Amniotic epithelial cell (primary cell): ENCODE measurements at regions not wholly inside any gene's neighbourhood (a gene's known extent, or its start where the extent isn't known, plus 50 kb on each side); places are given as distances from the start of the nearest gene placed in this dataset.

Experiments used
- DNase-seq: peaks from one replicate; pipeline ENCODE4 v3.0.0-alpha.2; 2010; ENCODE audit warnings: low read depth

GRCh38 chr6:15876406-15876805 is 213.6 kb upstream of the DTNBP1 start:
- peak; percentile 36 for DNase-seq

GRCh38 chr6:15875797-15876196 is 213.0 kb upstream of the DTNBP1 start:
- DNase-seq, result no peak

- DNase-seq, result peak; percentile 71
Measured at GRCh38 chr6:15874821-15875220, 212.0 kb upstream of the DTNBP1 start.

DNA sequence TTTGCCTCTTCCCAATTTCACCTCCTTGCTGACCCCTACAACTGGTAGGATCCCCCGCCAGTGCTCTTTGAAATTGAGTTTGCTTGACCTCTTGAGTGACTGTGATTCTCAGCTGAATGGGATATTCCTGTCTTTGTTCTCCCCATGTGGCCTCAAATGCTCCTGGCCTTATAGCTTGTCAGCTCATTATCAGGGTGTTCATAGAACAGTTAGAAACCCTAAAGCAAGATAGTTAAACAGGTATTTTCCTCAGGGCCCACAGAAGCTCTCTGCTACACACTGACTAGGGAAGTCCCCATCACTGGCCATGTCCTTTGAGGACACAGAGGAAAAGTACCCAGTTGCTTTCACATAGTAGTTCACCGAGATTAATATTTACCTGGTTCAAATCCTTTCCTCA is 211.5 kb upstream of the DTNBP1 start:
- no peak for DNase-seq

DNA sequence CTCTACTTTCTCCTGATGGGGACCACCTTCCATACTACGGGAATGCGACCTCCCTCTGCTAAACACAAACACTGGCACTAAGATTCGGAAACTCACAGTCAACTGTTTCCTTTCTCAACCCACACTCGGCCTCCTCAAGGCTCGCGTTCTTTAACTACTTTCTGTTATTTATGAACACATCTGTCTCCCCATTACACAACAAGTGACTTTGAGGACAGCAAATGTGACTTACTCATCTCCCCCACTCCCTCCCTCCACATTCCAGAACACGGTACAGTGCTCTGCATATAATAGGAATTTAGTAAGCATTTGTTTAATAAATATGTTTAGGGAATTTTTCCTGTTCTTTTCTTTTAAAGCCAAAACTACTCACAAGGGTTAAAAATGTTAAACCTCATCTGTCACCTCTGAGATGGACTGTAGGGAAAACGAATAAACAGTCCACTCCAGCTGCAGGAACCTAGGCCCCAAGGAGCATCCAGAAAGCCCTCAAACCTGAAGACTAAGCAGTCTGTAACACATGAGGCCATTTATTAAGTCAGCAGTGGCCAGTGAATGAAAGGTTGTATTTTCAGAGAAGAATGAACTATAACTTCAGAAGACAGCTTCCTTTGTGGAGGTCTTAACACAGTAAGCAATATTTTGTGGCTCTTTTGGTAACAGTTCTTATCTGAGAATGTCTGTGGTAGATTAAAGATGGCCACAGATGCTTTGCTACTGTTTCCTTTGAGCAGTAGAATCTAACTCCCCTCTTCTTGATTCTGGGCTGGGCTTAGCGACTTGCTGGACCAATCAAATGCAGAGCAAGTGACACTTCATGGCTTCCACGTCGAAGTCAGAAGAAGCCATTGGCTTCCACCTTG is 209.6 kb upstream of the DTNBP1 start:
- DNase-seq, result peak; percentile 91

DNA sequence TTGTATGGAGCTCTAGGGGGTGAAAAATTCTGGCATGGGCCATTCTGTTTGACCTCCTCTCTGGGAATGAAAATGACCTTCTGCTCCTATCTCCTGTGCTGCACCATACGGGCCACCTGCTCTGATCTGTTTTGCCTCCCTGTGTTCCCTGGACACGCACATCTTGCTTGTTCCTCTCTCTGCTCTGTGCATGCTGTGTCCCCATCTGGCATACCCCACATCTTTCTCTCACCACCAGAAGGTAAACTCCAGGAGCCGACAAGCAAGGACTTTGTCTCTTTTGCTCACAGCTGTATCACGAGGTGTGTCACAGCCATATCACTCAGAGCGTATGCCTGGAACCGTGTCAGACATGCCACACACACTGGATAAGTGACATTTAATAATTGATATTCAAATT is 208.4 kb upstream of the DTNBP1 start:
- no peak for DNase-seq

DNA sequence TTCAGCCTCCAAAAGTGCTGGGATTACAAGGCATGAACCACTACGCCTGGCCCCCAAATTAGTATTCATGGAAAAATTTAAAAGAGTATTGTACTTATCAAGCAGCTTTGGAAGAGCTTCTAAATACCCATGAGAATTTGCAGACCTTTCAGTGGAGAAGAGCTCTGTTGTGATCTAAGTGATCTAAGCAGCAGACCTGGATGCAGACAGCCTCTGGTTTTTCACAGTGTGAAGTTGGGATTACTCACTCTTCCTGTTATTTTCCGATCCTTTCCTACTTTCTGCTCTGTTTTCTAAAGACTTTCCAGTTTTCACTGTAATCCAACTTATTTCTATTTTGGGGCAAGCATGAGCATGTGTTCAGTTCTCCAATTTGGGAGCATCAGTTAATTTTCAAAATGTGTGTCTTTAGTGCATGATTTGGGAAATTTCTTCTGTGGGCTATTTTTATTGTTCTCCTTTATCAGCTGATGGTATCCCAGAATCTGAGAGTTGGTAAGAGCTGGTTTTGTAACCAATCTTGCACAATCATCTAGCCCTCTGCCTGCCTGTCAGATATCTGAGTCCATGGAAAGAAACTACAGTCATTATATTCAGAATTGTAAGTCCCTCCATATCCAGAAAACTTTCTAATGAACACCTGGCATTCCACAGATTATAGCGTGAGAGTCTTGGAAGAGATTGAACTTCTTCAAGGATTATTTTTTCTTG is 207.7 kb upstream of the DTNBP1 start:
- peak; percentile 84 for DNase-seq

DNA sequence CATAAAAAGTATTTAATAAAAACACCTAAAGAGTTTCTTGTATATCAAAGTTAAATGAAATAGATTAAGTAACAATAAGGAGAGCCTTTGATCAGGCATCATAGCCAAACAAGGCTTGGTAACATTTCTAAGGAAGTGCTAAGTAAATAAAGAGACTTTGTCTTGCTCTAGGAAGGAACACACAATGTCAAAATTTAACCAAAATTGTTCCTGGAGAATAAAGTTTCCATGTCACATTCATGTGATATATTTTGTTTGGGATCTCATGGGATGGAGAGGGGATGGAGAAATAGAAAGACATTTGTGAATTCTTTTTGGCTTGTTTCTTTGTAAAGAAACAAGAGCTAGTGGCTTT is 201.9 kb upstream of the DTNBP1 start:
- no peak for DNase-seq

DNA sequence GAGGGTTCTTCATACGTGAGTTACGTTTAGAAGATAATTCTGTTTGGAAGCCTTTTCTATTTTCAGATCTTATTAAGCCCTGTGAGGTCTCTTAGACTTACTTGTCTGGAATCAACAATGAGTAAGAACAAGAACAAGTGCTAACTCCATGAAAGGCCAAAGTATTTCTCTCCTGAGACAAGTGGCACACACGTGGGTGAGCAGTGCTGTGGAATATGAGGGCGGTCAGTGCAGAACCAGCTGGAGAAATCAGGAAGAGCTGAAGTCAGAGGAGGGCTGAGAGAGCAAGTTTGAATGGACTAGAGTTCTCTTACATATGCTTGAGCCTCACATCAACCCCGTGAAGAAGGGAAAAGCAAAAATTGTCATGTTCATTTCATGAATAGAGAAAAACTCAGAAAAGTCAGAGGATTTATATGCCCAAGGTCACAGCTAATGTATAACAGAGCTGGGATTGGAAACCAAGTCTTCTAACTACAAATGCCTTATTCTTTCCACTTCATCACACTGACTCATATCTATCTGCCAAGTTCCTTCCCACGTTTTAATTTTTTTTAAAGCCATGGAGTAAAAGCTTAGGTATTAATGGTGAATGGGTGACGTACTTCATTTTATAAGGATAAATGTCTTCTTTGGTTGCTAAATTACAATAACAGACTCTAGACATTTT is 201.3 kb upstream of the DTNBP1 start:
- peak; percentile 9 for DNase-seq

- DNase-seq, result no peak
Measured at GRCh38 chr6:15862810-15863209, 200.0 kb upstream of the DTNBP1 start.

GRCh38 chr6:15861486-15861885 is 198.7 kb upstream of the DTNBP1 start:
- no peak for DNase-seq

GRCh38 chr6:15854826-15855710 is 192.2 kb upstream of the DTNBP1 start:
- DNase-seq, result no peak

- no peak for DNase-seq
Measured at GRCh38 chr6:15854378-15854777, 191.6 kb upstream of the DTNBP1 start.

DNA sequence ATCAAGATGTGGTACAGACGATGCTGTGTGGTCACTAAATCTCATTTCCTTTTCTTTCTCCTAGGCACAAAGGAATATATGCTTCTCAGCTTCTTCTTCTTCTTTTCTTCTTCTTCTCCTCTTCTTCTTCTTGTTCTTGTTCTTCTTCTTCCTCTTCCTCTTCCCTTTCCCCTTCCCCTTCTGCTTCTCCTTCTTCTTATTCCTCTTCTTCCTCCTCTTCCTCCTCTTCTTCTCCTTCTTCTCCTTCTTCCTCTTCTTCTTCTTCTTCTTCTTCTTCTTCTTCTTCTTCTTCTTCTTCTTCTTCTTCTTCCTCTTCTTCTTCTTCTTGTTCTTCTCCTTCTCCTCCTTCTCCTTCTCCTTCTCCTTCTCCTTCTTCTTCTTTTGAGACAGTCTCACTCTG is 190.4 kb upstream of the DTNBP1 start:
- DNase-seq, result no peak

DNA sequence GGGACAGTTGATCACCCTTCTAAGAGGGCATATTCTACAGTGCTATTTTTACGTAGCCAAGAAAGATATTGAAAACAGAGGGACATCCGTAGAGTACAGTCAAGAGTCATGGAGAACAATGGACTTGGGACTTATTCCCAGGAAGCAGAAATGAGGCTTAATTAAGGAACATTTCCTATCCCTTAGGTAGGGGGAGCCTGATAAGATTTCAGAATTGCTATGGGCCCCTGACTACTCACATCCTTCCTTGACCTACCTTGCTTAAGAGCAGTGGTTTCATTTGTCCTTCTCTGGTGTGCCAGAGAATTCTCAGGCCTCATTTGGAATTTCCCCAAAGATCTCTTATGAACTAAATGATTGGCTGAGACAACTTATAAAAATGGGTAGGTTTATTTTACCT is 189.5 kb upstream of the DTNBP1 start:
- DNase-seq, result no peak

- no peak for DNase-seq
Measured at GRCh38 chr6:15849395-15849794, 186.6 kb upstream of the DTNBP1 start.

DNA sequence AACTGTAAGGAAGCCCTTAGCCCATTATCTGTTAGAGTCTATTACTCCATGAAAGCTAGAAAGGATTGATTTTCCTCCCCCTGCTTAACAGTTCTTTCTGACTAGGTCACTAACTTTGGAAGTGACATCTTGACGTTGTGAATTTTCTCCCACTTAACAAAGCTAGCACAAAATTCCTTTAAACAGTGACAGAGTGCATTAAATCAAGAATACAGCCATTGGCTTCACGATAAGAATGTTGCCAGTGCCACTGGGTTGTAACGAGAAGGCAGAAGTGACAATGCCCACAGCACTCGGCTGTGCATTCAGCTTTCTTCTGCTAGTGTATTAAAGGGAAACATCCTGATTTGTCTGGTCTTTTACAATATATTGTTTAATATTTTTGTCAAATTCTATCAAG is 182.7 kb upstream of the DTNBP1 start:
- DNase-seq, result no peak

GRCh38 chr6:15843764-15844163 is 180.9 kb upstream of the DTNBP1 start:
- no peak for DNase-seq

- no peak for DNase-seq
Measured at GRCh38 chr6:15843226-15843625, 180.4 kb upstream of the DTNBP1 start.

GRCh38 chr6:15842727-15843117 is 179.9 kb upstream of the DTNBP1 start:
- no peak for DNase-seq

- DNase-seq, result no peak
Measured at GRCh38 chr6:15841937-15842726, 179.3 kb upstream of the DTNBP1 start.
